GM18505 (cell line): ENCODE measurements at regions not wholly inside any gene's neighbourhood (a gene's known extent, or its start where the extent isn't known, plus 50 kb on each side); places are given as distances from the start of the nearest gene placed in this dataset.

Experiments used
- ATAC-seq: cut with Tn5 transposase; IDR thresholded peaks from one replicate; pipeline ENCODE4 v1.9.1; 2021; ENCODE audit not compliant: unreplicated experiment
- POLR2A ChIP-seq: IDR thresholded peaks from 4 replicates; pipeline ENCODE4 v1.6.1; 2011; ENCODE audit warnings: borderline replicate concordance; ENCODE audit not compliant: insufficient read depth, insufficient read length; ENCODE audit errors: extremely low read depth

DNA sequence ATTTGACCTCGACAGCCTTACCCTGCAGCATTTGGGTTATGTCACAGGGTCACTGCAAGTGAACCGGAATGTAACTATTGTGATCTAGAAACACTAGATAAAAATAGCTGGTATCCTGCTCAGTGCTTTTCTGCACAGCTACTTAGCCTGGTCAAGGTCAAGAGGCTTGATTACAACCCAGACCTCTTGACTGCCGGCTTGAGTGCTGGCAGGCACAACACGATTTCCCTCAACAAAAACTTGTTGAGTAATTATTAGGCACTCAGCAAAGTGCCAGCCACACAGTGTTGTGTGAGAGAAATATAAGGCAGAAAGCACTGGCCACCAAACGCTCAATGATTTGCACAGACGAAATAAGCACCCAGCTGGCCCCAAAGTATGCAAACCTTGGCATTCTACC is 156.7 kb downstream of the NUAK1 start:
- ATAC-seq, result no peak
- TF ChIP-seq POLR2A, result no peak

DNA sequence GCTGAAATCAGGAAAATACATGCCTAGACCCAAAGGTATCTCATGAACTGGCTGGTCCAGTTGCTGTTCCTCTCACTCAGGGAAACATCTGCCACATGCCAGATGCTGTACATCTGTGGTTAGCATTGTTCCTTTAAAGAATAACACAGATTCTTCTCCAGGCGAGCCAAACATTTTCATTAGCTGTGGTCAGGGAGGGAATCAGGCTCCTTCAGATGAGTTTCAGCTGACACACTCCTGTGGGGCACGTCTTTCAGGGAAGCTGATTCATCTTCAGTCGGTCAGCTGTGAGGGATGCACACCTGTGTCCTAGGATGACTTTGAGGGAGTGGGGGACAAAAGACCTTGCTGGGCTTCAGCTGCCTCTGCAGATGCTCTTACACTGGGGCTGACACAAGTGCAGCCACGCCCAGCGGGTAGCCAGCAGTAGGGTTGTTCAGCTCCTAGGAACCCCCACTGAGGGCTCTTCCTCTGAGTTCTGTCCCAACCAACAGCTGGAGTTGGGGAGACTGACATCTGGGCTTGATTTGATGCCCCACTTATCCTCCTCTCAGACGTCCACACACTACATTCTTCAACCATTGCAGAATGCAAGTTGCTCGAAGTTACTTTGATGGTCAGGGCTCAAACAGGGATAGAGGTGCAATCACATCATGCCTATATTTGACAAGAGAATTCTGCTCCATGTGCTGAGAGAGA is 155.0 kb downstream of the NUAK1 start:
- no peak for ATAC-seq
- no peak for TF ChIP-seq POLR2A

DNA sequence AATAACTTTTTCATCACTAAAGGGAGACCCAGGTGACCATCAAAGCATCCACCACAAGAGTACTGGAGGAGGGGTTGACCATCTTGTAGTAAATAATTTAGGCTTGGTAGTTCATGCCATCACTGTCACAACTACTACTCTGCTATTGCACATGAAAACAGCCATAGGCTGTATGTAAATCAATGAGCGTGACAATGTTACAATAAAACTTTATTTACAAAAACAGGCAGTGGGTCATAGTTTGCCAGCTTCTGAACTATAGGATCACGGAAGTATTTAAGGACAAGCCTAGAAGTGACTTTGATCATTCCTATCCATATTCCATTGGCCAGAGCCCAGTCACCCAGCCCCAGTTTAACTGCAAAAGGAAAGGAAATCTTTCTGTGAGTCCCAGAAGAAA is 153.4 kb downstream of the NUAK1 start:
- ATAC-seq, result no peak
- no peak for TF ChIP-seq POLR2A

DNA sequence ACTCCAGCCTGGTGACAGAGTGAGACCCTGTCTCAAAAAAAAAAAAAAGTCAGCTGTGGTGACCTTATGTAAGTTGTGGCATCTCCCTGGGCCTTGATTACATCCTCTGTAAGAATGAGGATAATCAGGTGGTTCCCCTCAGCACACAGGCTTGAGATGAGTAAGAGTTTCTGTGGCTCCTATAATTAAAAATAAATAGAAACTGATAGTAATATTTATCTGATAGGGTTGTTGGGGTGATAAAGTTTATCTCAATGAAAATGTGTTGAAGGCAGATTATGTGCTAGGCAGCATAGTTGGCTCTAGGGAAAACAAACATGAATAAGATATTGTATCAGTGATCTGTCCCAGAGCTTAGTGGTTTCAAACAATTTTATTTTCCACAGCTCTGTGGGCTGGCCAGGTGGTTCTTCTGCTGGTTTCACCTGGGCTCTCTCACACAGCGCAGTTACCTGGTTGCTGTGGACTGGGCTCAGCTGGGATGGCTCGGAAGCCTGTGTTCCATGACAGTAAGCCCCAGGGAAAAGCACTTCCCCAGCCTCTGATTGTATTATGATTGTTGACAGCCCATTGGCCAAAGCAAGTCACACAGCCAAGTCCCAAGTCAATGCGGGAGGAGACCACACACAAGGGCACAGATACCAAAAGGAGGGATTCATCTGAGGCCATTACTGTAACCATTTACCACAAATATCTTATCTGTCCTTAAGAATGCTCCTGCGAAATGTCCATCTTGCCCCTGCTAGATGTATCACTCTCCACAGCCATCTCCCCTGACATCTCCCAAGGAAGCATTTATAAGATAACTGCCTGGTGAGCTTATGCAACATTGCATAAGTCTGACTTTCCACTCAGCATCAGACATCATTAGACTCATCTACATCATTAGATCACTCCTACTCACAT is 151.7 kb downstream of the NUAK1 start:
- no peak for ATAC-seq
- TF ChIP-seq POLR2A, result no peak

DNA sequence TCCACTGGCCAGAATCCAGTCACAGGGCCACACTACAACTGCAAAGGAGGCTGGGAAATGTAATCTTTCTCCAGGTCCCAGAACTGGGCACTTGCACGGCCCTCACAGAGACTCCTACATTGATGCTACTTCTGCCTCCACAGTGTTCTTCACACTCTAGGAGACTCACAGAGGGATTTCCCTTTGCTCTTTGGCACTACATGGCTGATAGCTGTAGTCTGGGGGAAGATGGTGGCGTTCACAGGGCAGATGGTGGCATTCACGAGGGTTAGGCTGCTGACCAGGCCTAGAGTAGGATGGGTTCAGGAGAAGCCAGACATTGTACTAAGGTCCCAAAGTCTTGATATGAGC is 151.1 kb downstream of the NUAK1 start:
- TF ChIP-seq POLR2A, result no peak
- ATAC-seq, result no peak

DNA sequence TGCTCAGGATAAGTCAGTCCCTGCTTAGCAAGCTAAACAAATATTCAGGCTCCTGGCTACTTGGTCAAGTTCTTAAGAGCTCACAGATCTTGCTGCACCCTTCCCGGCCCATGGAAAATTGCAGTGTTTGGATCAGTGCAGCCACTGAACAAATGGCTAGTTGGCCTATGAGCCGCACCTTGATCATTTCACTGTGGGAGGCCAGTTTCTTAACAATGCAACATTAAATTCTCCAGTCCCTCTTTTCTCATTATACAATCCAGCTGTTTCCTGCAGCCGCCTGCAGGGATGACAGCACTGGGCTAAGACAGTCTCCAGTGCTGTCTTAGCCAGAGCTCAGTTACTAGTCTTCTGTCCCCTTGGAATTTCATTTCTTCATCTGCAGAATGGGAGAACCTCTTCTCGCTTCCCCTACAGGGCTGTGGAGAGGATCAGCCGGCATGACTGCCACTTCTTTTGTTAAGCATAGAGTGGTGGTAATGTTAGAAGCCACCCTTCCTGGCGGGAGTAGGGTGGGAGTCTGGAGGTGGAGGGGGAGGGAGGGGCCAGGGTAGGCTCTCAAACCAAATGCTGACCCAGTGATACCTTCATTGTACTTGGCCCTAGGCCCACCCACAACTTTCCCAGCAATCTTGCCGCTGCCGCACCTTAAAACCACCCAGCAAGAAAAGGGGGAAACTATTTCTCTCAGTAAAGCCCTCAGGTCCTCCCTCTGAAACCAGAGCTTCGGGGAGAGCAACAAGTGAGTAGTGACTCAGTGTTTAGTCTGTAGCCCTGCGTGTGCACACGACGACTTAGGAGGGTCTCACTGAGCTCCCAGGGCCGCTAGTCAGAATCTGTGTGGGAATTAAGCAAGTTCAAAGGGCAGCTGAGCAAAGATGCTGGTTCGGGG is 145.7 kb downstream of the NUAK1 start:
- no peak for ATAC-seq
- TF ChIP-seq POLR2A, result no peak

DNA sequence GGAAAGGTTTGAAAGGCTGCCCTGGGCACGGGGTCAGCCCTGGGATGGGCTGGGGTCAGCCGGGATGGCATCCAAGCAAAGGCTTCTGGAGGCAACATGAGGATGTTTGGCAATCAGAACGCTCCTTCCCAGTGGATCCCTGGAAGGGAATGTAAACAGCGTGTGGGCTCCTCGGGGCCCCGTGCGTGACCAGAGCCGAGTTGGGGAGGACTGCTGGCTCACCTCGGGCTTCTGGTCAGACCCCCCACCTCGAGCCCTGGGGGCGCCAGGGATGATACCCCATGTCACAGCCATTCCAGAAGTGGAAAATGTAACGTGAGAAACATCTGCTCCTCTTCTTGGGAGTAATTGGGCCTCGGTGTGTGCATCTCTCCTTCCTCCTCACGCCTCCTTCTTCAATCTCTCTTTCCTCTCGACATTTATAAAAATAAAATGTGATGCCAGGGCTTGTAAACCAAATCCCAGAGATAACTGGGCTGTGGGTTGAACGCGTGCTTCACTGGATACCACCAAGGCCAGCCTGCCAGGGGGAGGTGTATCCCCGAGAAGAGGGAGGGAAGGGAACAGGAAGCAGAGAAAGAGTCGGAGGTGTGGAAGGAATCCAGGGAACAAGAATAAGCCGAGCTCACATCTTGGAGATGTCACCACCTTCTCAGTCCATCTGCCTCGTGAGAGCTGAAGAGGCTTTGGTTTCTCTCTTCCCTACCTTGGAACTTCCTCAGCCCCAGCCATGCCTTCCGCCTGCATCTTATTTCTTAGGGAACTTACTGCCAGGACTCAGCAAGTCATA is 144.8 kb downstream of the NUAK1 start:
- ATAC-seq, result no peak
- TF ChIP-seq POLR2A, result no peak

DNA sequence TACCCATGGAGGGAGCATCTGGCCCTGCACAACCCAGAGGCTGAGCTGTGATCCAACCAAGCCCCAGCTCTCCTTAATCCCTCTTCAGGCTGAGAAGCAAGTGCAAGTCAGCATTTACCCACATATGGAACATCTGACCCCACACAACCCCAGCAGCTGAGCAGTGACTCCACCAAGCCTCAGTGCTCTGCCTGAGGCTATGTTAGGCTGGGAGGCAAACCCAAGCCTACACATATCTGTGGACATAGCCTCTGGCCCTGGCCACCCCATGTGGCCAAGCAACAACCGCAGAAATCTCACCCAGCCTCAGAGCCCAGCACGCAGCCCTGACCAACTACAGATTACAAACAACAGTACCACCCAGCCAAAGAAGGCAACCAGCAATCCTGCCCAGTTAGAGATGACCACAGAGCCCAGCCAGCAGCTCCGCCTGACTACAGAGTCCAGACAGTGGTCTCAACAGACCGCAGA is 142.8 kb downstream of the NUAK1 start:
- no peak for TF ChIP-seq POLR2A
- no peak for ATAC-seq

DNA sequence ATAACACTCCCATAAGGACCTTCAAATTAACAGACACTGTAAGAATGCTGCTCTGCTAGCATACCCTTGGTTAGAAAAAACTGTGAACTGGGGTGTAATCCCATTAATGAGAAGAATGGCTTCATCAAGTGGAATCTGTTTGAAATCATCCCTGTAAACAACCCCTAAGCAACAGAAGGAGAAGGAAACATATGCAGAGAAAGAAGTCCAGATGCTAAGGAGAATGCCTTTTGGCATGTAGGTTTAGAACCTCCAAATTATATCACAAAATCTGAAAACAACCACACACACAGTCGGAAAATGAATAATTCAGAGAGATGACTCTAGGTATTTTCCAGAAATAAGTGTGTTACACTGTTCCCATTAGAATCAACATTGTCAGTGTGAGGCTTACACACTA is 140.2 kb downstream of the NUAK1 start:
- TF ChIP-seq POLR2A, result no peak
- ATAC-seq, result no peak

DNA sequence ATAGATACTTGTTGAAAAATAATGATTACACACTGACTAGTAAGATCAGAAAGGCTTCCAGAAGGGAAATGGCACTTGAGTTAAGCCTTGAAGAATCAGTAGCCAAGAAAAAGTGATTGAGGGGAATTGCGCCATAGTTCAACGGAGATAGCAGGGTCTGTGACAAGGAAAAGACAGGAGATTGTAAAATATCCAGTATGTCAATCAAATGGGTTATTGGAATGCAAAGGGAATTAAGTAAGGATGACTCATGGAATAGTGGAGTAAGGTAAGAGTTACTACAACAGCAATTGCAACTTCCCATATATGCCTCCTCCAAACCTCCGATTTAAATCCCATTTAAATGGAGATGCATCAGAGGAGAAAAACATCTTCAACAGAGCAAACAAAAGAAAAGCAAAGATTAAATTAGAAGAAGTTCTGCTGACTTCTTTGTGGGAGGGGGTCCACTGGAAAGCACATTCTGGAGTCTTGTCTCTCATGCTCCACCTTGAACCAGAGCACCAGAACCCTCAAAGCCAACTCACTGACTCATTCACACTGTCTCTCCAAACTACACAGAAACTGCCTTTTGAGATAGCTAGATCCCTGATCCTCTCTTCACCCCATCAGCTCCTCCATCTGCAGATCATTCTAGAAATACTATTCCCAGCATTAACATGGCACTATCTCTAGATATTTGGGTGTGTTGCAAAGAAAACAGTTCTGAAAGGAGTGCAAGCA is 138.2 kb downstream of the NUAK1 start:
- TF ChIP-seq POLR2A, result no peak

DNA sequence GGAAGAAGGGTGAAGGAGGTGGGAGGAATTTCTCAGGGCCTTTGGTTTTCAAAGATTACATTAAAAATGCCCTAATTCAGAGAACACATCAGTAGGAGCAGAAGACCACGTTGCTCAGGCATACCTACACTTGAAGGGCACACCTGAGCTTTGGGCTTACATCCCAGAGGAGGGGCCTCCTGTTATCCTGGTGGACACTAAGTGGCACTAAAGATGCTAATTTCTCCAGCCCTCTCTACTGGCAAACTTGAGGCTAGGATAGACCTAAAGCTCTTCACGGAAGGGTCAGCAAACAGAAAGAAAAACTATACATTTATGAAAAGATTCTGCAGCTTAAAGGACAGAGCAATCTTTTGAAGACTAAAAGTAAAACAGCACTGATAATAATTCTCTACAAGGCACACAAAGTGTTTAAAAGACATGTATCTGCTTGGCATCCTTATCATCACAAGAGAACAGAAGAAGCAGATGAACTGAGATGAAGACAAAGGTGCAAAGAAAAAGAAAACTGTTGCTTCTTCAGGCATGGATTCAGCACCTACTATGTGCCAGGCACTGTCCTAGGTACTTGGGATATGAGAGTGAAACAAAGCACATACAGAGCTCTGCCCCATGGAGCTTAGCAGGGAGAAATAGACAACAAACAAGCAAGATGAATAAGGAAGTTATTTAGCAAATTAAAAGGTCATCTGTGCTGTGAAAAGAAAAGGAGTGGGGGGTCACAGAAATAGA is 137.5 kb downstream of the NUAK1 start:
- no peak for TF ChIP-seq POLR2A
- no peak for ATAC-seq

More for the DNA sequence above, 138.2 kb downstream of the NUAK1 start:
- no peak for ATAC-seq
